ENCODE measurements at regions not wholly inside any gene's neighbourhood (a gene's known extent, or its start where the extent isn't known, plus 50 kb on each side); places are given as distances from the start of the nearest gene placed in this dataset.
"Not testable (repeated sequence)": the region's sequence is repeated elsewhere in the genome, so short reads cannot be mapped to it uniquely, and the experiment has no call there.

GRCh38 chr7:69516238-69516820 lies 81.9 kb upstream of the AUTS2 start:
- DNase-seq (ENCODE audit: low read depth) = no peak

- no peak for DNase-seq (ENCODE audit: low read depth)
Observed at GRCh38 chr7:69517985-69518704, 80.1 kb upstream of the AUTS2 start.

DNA sequence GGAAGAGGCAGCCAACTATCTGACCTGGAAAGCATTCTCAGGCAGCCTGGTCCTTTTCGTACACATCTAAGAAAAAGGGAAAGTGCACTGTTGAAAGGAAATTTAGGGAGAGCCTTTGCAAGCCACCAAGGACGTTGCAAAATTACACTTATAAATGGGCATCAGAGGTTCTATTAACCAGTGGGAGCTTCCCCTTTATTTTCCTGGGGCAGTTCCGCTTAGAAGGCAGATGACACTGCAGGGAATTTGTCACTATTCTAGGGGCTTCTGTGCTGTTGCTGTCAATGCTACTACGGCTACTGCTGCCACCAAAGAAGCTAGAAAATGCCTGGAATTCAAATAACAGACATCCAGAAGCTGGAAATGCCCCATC lies 79.6 kb upstream of the AUTS2 start:
- DNase-seq (ENCODE audit: low read depth) = no peak

DNA sequence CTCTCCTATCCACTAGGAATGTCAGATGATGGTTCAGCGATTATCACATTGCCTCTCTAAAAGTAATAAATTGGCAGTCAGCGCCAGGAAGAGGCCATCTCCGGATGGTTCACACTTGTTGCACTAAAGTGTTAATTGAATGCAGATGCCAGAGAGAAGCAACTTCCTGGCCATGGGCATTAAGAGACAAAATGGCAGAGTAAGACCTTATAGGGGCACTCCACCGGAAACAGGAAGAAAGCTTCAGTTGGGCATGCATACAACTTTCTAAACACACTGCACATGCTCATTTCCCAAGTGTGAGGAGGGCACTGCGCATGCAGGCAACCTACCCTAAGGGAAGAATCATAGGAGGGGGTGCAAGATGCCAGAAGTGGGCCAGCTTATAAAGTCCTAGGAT lies 71.7 kb upstream of the AUTS2 start:
- DNase-seq (ENCODE audit: low read depth) = no peak

- DNase-seq (ENCODE audit: low read depth) = no peak
Observed at GRCh38 chr7:69527706-69528105, 70.6 kb upstream of the AUTS2 start.

GRCh38 chr7:69531050-69531449 lies 67.2 kb upstream of the AUTS2 start:
- no peak for DNase-seq (ENCODE audit: low read depth)

GRCh38 chr7:69534461-69535041 lies 63.7 kb upstream of the AUTS2 start:
- DNase-seq (ENCODE audit: low read depth) = no peak

DNA sequence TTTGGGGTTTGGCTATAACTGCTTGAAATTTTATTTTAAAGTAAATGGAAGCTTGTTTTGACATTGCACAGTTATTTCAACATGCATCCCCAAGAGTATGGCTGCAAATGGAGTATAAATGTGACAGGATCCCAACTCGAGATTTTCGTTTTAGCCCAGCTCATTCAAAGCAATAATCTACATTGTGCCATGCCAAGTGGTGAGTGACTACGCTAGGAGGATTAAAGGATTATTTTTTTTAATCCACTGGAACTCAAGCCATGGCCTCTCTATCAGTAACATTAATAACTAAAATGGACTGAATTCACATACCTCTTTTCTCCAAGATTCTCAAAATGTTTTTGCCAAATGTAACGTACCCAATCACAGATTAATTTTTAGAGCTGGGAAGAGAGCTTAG lies 60.6 kb upstream of the AUTS2 start:
- no peak for DNase-seq (ENCODE audit: low read depth)

DNA sequence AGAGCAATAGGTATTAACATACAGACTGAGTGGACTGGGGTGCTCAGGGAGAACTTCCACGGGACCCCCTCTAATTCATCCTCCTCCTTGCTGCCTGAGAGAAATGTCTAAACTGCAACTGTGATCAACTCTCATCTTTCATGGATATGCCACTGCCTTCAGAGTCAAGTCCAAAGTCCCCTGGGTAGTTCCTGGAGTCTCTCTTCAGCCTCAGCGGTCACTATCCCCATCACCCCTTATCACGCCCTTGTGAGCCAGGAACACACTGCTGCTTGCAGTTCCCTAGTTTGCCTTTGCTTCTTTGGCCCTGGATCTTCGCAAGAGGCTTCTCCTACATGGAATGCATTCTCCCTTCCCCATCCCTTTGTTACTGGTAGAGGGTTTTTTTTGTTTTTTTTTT lies 58.7 kb upstream of the AUTS2 start:
- no peak for DNase-seq (ENCODE audit: low read depth)

DNA sequence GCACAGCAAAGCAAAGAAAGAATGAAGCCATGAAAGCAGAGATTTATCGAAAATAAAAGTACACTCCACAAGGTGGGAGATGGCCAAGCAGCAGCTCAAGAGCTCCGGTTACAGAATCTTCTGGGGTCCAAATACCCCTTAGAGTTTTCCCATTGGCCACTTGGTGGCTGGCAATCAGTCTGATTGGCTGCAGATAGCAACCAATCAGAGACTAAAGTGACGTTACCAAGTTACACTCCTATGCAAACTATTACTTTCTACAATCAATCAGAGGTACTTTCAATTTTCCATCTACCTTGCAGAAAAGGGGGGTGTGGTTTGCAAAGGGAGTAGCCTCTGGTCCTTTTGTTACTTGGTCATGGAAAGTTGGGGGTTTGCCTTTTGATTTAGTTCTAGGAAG lies 58.0 kb upstream of the AUTS2 start:
- DNase-seq (ENCODE audit: low read depth) = no peak

DNA sequence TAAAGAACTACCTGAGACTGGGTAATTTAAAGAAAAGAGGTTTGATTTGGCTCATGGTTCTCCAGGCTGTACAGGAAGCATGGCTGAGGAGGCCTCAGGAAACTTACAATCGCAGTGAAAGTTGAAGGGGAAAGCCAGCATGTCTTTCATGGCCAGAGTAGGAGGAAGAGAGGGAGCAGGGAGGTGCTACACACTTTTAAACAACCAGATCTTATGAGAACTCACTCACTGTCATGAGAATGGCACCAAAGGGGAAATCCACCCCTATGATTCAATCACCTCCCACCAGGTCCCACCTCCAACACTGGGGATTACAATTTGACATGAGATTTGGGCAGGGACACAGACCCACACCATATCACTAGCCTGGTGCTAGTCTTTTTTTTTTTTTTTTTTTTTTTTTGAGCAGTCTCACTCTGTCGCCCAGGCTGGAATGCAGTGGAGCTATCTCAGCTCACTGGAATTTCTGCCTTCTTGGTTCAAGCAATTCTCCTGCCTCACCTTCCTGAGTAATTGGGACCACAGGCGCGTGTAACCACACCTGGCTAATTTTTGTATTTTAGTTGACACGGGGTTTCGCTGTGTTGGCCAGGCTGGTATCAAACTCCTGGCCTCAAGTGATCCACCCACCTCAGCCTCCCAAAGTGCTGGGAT lies 56.4 kb upstream of the AUTS2 start:
- not testable (repeated sequence) for DNase-seq (ENCODE audit: low read depth)

DNA sequence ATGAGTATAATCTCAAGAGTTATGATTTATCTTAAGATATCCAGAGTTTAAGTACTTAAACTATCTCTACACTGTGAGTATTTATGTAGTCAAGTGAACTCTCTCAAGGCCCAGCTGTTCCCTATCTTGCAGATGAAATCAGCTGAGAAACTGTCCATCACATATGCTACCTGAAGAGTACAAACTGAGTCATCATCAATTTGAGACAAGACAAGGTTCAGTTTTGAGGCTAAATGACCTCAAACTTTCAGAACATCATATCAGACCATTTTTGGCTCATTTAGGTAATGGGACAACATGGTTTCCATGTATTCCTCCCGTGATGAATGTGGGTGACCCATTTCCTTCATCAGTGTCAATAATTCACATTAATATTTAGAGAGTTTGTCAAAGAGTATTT lies 53.1 kb upstream of the AUTS2 start:
- DNase-seq (ENCODE audit: low read depth) = no peak

Measured in fibroblast of gingiva (primary cell).